ENCODE measurements at regions not wholly inside any gene's neighbourhood (a gene's known extent, or its start where the extent isn't known, plus 50 kb on each side); places are given as distances from the start of the nearest gene placed in this dataset.

GRCh38 chr13:103469771-103470170, 403.6 kb upstream of the SLC10A2 start:
- TF ChIP-seq EZH2 (IDR thresholded peaks at IDR 0.05) (no peak), POLR2AphosphoS5 (IDR thresholded peaks at IDR 0.05; ENCODE audit: borderline replicate concordance, low read depth, low read length) (no peak)

All from SK-N-MC (cell line).